ENCODE measurements at regions not wholly inside any gene's neighbourhood (a gene's known extent, or its start where the extent isn't known, plus 50 kb on each side); places are given as distances from the start of the nearest gene placed in this dataset.

DNA sequence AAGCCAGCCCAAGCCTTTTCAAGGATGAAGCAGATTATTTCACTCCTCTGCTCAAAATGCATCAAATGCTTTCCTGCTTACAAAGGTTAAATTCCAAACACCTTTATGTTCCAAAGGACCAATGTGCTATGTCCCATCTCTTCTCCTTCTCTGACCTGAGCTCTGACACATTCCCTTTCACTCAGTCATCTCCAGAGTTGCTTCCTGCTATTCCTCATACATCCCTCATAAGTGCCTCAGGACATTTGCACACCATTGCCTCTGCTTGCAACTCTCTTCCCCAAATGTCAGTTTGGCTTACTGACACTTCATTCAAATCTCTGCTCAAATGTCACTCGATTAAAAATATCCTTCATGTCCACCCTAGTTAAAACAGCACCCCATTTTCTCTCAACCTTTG, 53.3 kb upstream of the BMAL1 start:
- no peak for DNase-seq (ENCODE audit: low read depth)
- no peak overlapping the region for H3K4me3 ChIP-seq (ENCODE audit: low read depth, low read length)
- TF ChIP-seq, protein P1, sequence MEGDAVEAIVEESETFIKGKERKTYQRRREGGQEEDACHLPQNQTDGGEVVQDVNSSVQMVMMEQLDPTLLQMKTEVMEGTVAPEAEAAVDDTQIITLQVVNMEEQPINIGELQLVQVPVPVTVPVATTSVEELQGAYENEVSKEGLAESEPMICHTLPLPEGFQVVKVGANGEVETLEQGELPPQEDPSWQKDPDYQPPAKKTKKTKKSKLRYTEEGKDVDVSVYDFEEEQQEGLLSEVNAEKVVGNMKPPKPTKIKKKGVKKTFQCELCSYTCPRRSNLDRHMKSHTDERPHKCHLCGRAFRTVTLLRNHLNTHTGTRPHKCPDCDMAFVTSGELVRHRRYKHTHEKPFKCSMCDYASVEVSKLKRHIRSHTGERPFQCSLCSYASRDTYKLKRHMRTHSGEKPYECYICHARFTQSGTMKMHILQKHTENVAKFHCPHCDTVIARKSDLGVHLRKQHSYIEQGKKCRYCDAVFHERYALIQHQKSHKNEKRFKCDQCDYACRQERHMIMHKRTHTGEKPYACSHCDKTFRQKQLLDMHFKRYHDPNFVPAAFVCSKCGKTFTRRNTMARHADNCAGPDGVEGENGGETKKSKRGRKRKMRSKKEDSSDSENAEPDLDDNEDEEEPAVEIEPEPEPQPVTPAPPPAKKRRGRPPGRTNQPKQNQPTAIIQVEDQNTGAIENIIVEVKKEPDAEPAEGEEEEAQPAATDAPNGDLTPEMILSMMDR (conservative IDR thresholded peaks at IDR 0.05; ENCODE audit: low read depth, low read length): no peak

DNA sequence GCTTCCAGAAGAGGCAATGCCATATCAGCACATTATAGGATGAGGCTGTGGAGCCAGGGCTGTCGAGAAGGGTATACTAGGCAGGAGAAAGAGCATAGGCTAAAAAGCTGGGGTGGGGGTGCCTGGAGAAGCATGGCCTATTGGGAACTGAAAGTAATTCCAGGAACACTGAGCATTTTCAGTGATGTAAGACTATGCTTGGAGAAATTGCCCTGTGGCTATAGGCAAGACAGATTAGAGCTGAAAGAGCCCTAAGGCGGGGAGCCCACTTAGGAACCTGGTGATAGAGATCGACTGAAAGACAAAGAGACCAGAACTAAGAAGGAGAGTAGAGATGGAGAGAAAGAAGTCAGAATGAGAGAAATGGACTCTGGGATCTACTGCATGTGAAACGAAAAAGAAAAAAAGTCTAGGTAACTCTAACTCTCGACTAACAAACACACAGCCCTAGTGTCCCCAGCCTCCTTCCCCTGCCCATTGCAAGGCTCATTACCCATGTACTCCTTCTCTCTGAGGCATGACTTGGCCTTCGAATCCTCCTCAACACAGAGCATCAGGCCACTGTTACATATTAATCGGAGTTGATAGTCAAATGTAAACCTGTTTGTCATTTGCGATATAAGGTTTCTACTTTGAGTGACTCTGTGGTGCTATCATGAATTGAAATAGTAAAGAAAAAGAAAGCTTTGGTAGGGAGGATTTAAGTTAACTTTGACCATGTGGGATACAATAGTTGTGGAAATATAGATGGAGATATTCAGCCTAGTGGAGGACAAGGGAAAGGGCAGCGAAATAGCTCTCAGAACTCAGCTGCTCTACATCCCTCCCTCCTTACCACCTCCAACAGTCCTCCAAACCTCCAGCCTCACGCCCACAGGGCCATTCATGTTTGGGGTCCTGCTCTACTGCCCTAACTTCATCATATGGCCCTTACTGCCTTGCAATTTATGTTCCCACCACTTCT, 52.3 kb upstream of the BMAL1 start:
- TF ChIP-seq, protein P1 (conservative IDR thresholded peaks at IDR 0.05; ENCODE audit: low read depth, low read length): no peak
- DNase-seq (ENCODE audit: low read depth): no peak

DNA sequence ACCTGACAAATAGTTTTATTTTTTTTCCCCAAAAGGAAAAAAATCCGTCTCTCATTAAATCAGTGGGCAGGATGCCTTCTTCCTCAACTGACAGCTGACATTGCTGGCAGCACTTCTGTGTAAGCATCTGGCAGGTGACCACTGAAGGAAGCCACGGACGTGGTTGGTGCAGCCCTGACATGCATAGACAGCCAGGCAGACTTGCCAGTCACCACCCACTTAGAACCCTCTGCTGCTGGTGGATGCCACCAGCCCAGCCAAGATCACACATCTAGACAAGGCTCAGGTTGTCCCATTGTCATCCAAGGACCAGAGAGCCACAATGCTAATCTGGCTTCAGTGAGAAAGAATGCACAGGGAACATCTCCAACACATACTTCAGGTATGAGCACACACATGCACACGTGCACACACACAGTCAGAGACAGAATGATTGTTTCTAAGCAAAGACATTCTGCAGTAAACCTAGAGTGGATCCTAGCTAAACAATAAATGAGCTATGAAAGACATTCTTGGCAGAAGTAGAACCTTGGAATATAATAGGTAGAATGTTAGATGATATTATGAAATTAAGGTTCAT, 49.8 kb upstream of the BMAL1 start:
- no peak overlapping the region for H3K4me3 ChIP-seq (ENCODE audit: low read depth, low read length)
- TF ChIP-seq, protein P1 (conservative IDR thresholded peaks at IDR 0.05; ENCODE audit: low read depth, low read length): no peak
- DNase-seq (ENCODE audit: low read depth): no peak

More for the DNA sequence above, 52.3 kb upstream of the BMAL1 start:
- no peak overlapping the region for H3K4me3 ChIP-seq (ENCODE audit: low read depth, low read length)

Measured in choroid plexus epithelial cell (primary cell).